GM23338 (cell line): ENCODE measurements at regions not wholly inside any gene's neighbourhood (a gene's known extent, or its start where the extent isn't known, plus 50 kb on each side); places are given as distances from the start of the nearest gene placed in this dataset.

Experiments used
- CREB1 ChIP-seq: fragments of 250-450 bp; sonication (Bioruptor Pico); IDR thresholded peaks from 2 replicates; pipeline ENCODE4 v1.5.0; 2020; ENCODE audit warnings: low read depth, mild to moderate bottlenecking, moderate library complexity
- CTCF ChIP-seq, 2 experiments: fragments of 200-600 bp in 1 of 2; sonication (generic) in 1 of 2; conservative IDR thresholded peaks; 2 replicates each; pipeline versions ENCODE4 v1.5.1 to v1.6.1; 2016 to 2017; ENCODE audit warnings: antibody characterized with exemption in 2 of 2, low read depth in 2 of 2, mild to moderate bottlenecking in 2 of 2, moderate library complexity in 1 of 2
- ETS1 ChIP-seq: IDR thresholded peaks from 2 replicates; pipeline ENCODE4 v1.6.1; 2016; ENCODE audit warnings: antibody characterized with exemption
- EZH2 ChIP-seq: fragments of 200-600 bp; sonication (generic); IDR thresholded peaks from one replicate; pipeline ENCODE4 v1.8.0; 2017; ENCODE audit warnings: antibody characterized with exemption, mild to moderate bottlenecking, low read depth; ENCODE audit not compliant: unreplicated experiment
- EZH2phosphoT487 ChIP-seq: fragments of 200-600 bp; sonication (generic); IDR thresholded peaks from one replicate; pipeline ENCODE4 v1.8.1; 2018; ENCODE audit warnings: antibody characterized with exemption; ENCODE audit not compliant: unreplicated experiment
- JUNB ChIP-seq: IDR thresholded peaks from one replicate; pipeline ENCODE4 v1.6.1; 2016; ENCODE audit warnings: antibody characterized with exemption; ENCODE audit not compliant: unreplicated experiment
- NANOG ChIP-seq: IDR thresholded peaks from 2 replicates; pipeline ENCODE4 v1.6.1; 2016; ENCODE audit warnings: antibody characterized with exemption, borderline replicate concordance
- POLR2AphosphoS5 ChIP-seq: IDR thresholded peaks from 2 replicates; pipeline ENCODE4 v1.6.1; 2016; ENCODE audit warnings: antibody characterized with exemption, low read depth
- REST ChIP-seq: IDR thresholded peaks from one replicate; pipeline ENCODE4 v1.6.1; 2018; ENCODE audit warnings: antibody characterized with exemption; ENCODE audit not compliant: unreplicated experiment
- STAT1 ChIP-seq: IDR thresholded peaks from one replicate; pipeline ENCODE4 v1.6.1; 2016; ENCODE audit warnings: antibody characterized with exemption; ENCODE audit not compliant: unreplicated experiment
- ZNF114 ChIP-seq: fragments of 250-450 bp; sonication (Bioruptor Pico); IDR thresholded peaks from 2 replicates; pipeline ENCODE4 v1.5.0; 2020; ENCODE audit warnings: mild to moderate bottlenecking, moderate library complexity
- ZNF331 ChIP-seq: fragments of 250-450 bp; sonication (Bioruptor Pico); IDR thresholded peaks from 2 replicates; pipeline ENCODE4 v1.5.0; 2020; ENCODE audit warnings: low read depth, mild to moderate bottlenecking, moderate library complexity

GRCh38 chr7:438916-439315 lies 80.7 kb downstream of the PDGFA start:
- TF ChIP-seq CTCF (conservative IDR thresholded peaks at IDR 0.05; ENCODE audit: low read depth in 2 of 2) (no peak), REST (no peak), POLR2AphosphoS5 (no peak), JUNB (no peak), ZNF114 (CRISPR knock-in tag) (no peak), EZH2phosphoT487 (no peak), CREB1 (CRISPR knock-in tag) (no peak), EZH2 (no peak), ETS1 (no peak), STAT1 (no peak), ZNF331 (CRISPR knock-in tag) (no peak), NANOG (no peak)
